Mesendoderm (in vitro differentiated cells): ENCODE measurements at regions not wholly inside any gene's neighbourhood (a gene's known extent, or its start where the extent isn't known, plus 50 kb on each side); places are given as distances from the start of the nearest gene placed in this dataset.

Experiments
- DNase-seq: peaks from one replicate; pipeline ENCODE4 v3.0.0; 2013
- H2AK5ac ChIP-seq: 2 replicates; pipeline ENCODE4 v1.6.1; 2013; ENCODE audit warnings: low read length, inconsistent platforms
- H2BK120ac ChIP-seq: 2 replicates; pipeline ENCODE4 v1.6.1; 2013; ENCODE audit warnings: low read depth, mild to moderate bottlenecking, low read length, moderate library complexity, mixed read lengths
- H2BK15ac ChIP-seq: replicated peaks from 2 replicates; pipeline ENCODE4 v1.6.1; 2013; ENCODE audit warnings: low read depth, mild to moderate bottlenecking, moderate library complexity
- H2BK5ac ChIP-seq: 2 replicates; pipeline ENCODE4 v1.6.1; 2013; ENCODE audit warnings: low read length, inconsistent platforms
- H3K18ac ChIP-seq: 2 replicates; pipeline ENCODE4 v1.6.1; 2013; ENCODE audit warnings: mild to moderate bottlenecking, low read length, mixed read lengths
- H3K23ac ChIP-seq: one replicate; pipeline ENCODE4 v1.6.1; 2013; ENCODE audit warnings: low read length
- H3K27ac ChIP-seq: 2 replicates; pipeline ENCODE4 v1.5.1; 2013; ENCODE audit warnings: low read depth, mild to moderate bottlenecking, inconsistent platforms, low read length, moderate library complexity
- H3K27me3 ChIP-seq: 2 replicates; pipeline ENCODE4 v1.6.1; 2013; ENCODE audit warnings: low read length, control low read depth, mild to moderate bottlenecking, inconsistent platforms; ENCODE audit not compliant: insufficient read depth, poor library complexity
- H3K36me3 ChIP-seq: 2 replicates; pipeline ENCODE4 v1.6.1; 2013; ENCODE audit warnings: low read length, inconsistent platforms; ENCODE audit not compliant: control insufficient read depth, insufficient read depth
- H3K4ac ChIP-seq: one replicate; pipeline ENCODE4 v1.6.1; 2013; ENCODE audit warnings: low read depth, mild to moderate bottlenecking, low read length, moderate library complexity
- H3K4me1 ChIP-seq: 2 replicates; pipeline ENCODE4 v1.6.1; 2013; ENCODE audit warnings: low read depth, low read length, inconsistent platforms; ENCODE audit not compliant: control insufficient read depth
- H3K4me2 ChIP-seq: 2 replicates; pipeline ENCODE4 v1.6.1; 2013; ENCODE audit warnings: low read length
- H3K4me3 ChIP-seq: 2 replicates; pipeline ENCODE4 v1.5.1; 2013; ENCODE audit warnings: mild to moderate bottlenecking, low read length
- H3K56ac ChIP-seq: one replicate; pipeline ENCODE4 v1.6.1; 2013; ENCODE audit warnings: low read length
- H3K79me1 ChIP-seq: 2 replicates; pipeline ENCODE4 v1.6.1; 2013; ENCODE audit warnings: low read length, inconsistent platforms
- H3K79me2 ChIP-seq: 2 replicates; pipeline ENCODE4 v1.6.1; 2013; ENCODE audit warnings: mild to moderate bottlenecking, low read length; ENCODE audit not compliant: control insufficient read depth, insufficient read depth
- H3K9ac ChIP-seq: 2 replicates; pipeline ENCODE4 v1.6.1; 2013; ENCODE audit warnings: low read length, inconsistent platforms
- H4K5ac ChIP-seq: one replicate; pipeline ENCODE4 v1.6.1; 2013; ENCODE audit warnings: low read length
- H4K8ac ChIP-seq: one replicate; pipeline ENCODE4 v1.6.1; 2013; ENCODE audit warnings: low read depth, mild to moderate bottlenecking, control low read depth, low read length, moderate library complexity
- WGBS: extraction: QIAGEN DNeasy Blood & Tissue Kit; methylation state at CpG from one replicate; pipeline ENCODE4 v1.1.7; 2013; ENCODE audit warnings: low lambda C conversion rate, missing lambda C conversion rate; ENCODE audit not compliant: insufficient coverage; ENCODE audit errors: extremely low coverage; 5-methylcytosine and 5-hydroxymethylcytosine counted together

- H2AK5ac ChIP-seq: no peak overlapping the region
Observed at GRCh38 chr13:91148098-91148497, 199.4 kb upstream of the MIR17HG start.

GRCh38 chr13:91151921-91152320 lies 195.6 kb upstream of the MIR17HG start:
- no peak overlapping the region for H3K9ac ChIP-seq
- no peak overlapping the region for H3K4me2 ChIP-seq
- H2BK120ac ChIP-seq: no peak overlapping the region
- no peak overlapping the region for H2AK5ac ChIP-seq
- H3K4me1 ChIP-seq: peaks cover 2% of the 10 kb centered on the region
- no peak overlapping the region for H3K18ac ChIP-seq
- no peak overlapping the region for H3K4ac ChIP-seq
- no peak overlapping the region for H4K5ac ChIP-seq
- no peak overlapping the region for H2BK5ac ChIP-seq
- no peaks in the 10 kb centered on the region for H3K79me1 ChIP-seq
- no peak overlapping the region for H3K56ac ChIP-seq
- no peak overlapping the region for H3K23ac ChIP-seq
- H3K79me2 ChIP-seq: no peaks in the 10 kb centered on the region
- no peaks in the 10 kb centered on the region for H3K36me3 ChIP-seq
- no peak overlapping the region for H3K4me3 ChIP-seq
- no peak overlapping the region for H2BK15ac ChIP-seq
- no peak overlapping the region for H3K27ac ChIP-seq
- no peak overlapping the region for H4K8ac ChIP-seq
- no peak for DNase-seq
- no peaks in the 10 kb centered on the region for H3K27me3 ChIP-seq

More at GRCh38 chr13:91148098-91148497, 199.4 kb upstream of the MIR17HG start:
- WGBS: no CpG with 5 or more reads among the region's 1 CpG
- no peak overlapping the region for H3K4me3 ChIP-seq
- no peak overlapping the region for H3K4me2 ChIP-seq
- DNase-seq: no peak
- no peaks in the 10 kb centered on the region for H3K79me2 ChIP-seq
- no peak overlapping the region for H3K18ac ChIP-seq
- H3K9ac ChIP-seq: no peak overlapping the region
- H4K8ac ChIP-seq: no peak overlapping the region
- no peak overlapping the region for H3K27ac ChIP-seq
- no peak overlapping the region for H4K5ac ChIP-seq
- H3K79me1 ChIP-seq: no peaks in the 10 kb centered on the region
- no peak overlapping the region for H2BK120ac ChIP-seq
- H3K56ac ChIP-seq: no peak overlapping the region
- H3K36me3 ChIP-seq: no peaks in the 10 kb centered on the region
- H2BK15ac ChIP-seq: no peak overlapping the region
- no peaks in the 10 kb centered on the region for H3K4me1 ChIP-seq
- H3K27me3 ChIP-seq: no peaks in the 10 kb centered on the region
- H2BK5ac ChIP-seq: no peak overlapping the region
- no peak overlapping the region for H3K4ac ChIP-seq
- no peak overlapping the region for H3K23ac ChIP-seq

GRCh38 chr13:91153372-91153771 lies 194.1 kb upstream of the MIR17HG start:
- Histone ChIP-seq H3K27me3 (no peaks in the 10 kb centered on the region), H3K4me2 (no peak overlapping the region), H3K4me3 (no peak overlapping the region), H3K79me1 (no peaks in the 10 kb centered on the region), H3K27ac (no peak overlapping the region), H3K56ac (no peak overlapping the region), H3K4ac (no peak overlapping the region), H3K9ac (no peak overlapping the region), H3K79me2 (no peaks in the 10 kb centered on the region), H3K23ac (no peak overlapping the region), H3K36me3 (no peaks in the 10 kb centered on the region), H2BK120ac (no peak overlapping the region), H4K5ac (no peak overlapping the region), H3K18ac (no peak overlapping the region), H3K4me1 (peaks cover 2% of the 10 kb centered on the region), H2BK15ac (no peak overlapping the region), H2AK5ac (no peak overlapping the region), H4K8ac (no peak overlapping the region), H2BK5ac (no peak overlapping the region)
- DNase-seq: peak; percentile 11

- Histone ChIP-seq H3K23ac (no peak overlapping the region), H4K5ac (peak overlapping the region; percentile 62), H2BK5ac (no peak overlapping the region), H2AK5ac (no peak overlapping the region), H3K27me3 (no peaks in the 10 kb centered on the region), H3K79me2 (no peaks in the 10 kb centered on the region), H3K4me3 (no peak overlapping the region), H3K18ac (peak overlapping the region; percentile 8), H3K79me1 (no peaks in the 10 kb centered on the region), H2BK120ac (no peak overlapping the region), H4K8ac (peak overlapping the region; percentile 56), H3K9ac (no peak overlapping the region), H3K36me3 (no peaks in the 10 kb centered on the region), H3K4me2 (no peak overlapping the region), H3K4me1 (peaks cover 2% of the 10 kb centered on the region), H3K56ac (no peak overlapping the region), H2BK15ac (no peak overlapping the region), H3K27ac (no peak overlapping the region), H3K4ac (no peak overlapping the region)
- no CpG with 5 or more reads among the region's 6 CpGs for WGBS
- peak; percentile 50 for DNase-seq
Observed at GRCh38 chr13:91154558-91155353, 192.7 kb upstream of the MIR17HG start.

GRCh38 chr13:91155512-91156114 lies 191.9 kb upstream of the MIR17HG start:
- DNase-seq: peak; percentile 72
- Histone ChIP-seq H3K27me3 (no peaks in the 10 kb centered on the region), H3K4me1 (peaks cover 2% of the 10 kb centered on the region), H4K5ac (no peak overlapping the region), H3K9ac (no peak overlapping the region), H3K79me2 (no peaks in the 10 kb centered on the region), H3K4ac (no peak overlapping the region), H3K4me3 (no peak overlapping the region), H3K4me2 (no peak overlapping the region), H2BK5ac (no peak overlapping the region), H3K18ac (no peak overlapping the region), H2BK120ac (no peak overlapping the region), H2BK15ac (no peak overlapping the region), H3K27ac (no peak overlapping the region), H3K79me1 (no peaks in the 10 kb centered on the region), H3K56ac (peak overlapping the region; percentile 22), H3K23ac (no peak overlapping the region), H2AK5ac (no peak overlapping the region), H4K8ac (no peak overlapping the region), H3K36me3 (no peaks in the 10 kb centered on the region)
- no CpG with 5 or more reads among the region's 5 CpGs for WGBS
